ENCODE measurements at regions not wholly inside any gene's neighbourhood (a gene's known extent, or its start where the extent isn't known, plus 50 kb on each side); places are given as distances from the start of the nearest gene placed in this dataset.

GRCh38 chr2:106963156-106963555, 77.2 kb upstream of the ST6GAL2 start:
- H2BK5ac ChIP-seq (ENCODE audit: insufficient read length, low read length) = no peak overlapping the region
- no peak overlapping the region for H2AFZ ChIP-seq (ENCODE audit: low read length)
- no peaks in the 10 kb centered on the region for H3K23me2 ChIP-seq (ENCODE audit: insufficient read length, low read depth, low read length, poor library complexity, severe bottlenecking)
- no peak overlapping the region for H3K18ac ChIP-seq (ENCODE audit: insufficient read length, low read depth, low read length)
- H2BK15ac ChIP-seq (ENCODE audit: low read depth, low read length) = no peak overlapping the region
- no peaks in the 10 kb centered on the region for H3K79me1 ChIP-seq (ENCODE audit: insufficient read depth, low read depth, low read length, poor library complexity, severe bottlenecking)
- H2BK120ac ChIP-seq (ENCODE audit: low read depth, low read length, poor library complexity, severe bottlenecking) = no peak overlapping the region
- no peaks in the 10 kb centered on the region for H3K9me3 ChIP-seq (ENCODE audit: control insufficient read depth, low read depth, low read length)
- H3K23ac ChIP-seq (ENCODE audit: insufficient read length, low read depth, low read length) = no peak overlapping the region
- Mint-ChIP-seq H3K4me3 (no peak overlapping the region; a peak in 1 of 5 replicates), H3K27ac (no peak overlapping the region), H3K27me3 (ENCODE audit: low read depth) (no peaks in the 10 kb centered on the region; the same call in 1 of the 2 replicates), H3K36me3 (ENCODE audit: insufficient read depth in 1 of 3, low read depth in 3 of 3) (no peaks in the 10 kb centered on the region), H3K9me3 (no peaks in the 10 kb centered on the region), H3K4me1 (peaks cover 0 to 12% of the 10 kb centered on the region in 2 experiments; a peak in 2 of 4 replicates)
- no peak overlapping the region for H3K4ac ChIP-seq (ENCODE audit: low read depth, low read length)
- no peak overlapping the region for H3K14ac ChIP-seq (ENCODE audit: insufficient read depth, low read length)
- no peak for DNase-seq
- H4K20me1 ChIP-seq (ENCODE audit: control insufficient read depth, insufficient read depth, insufficient read length) = no peaks in the 10 kb centered on the region
- H2BK12ac ChIP-seq (ENCODE audit: insufficient read length, low read depth, low read length) = no peak overlapping the region
- H3K9ac ChIP-seq (ENCODE audit: extremely low read depth, insufficient read length, low read length) = no peak overlapping the region
- H4K91ac ChIP-seq (ENCODE audit: insufficient read length, low read depth, low read length) = no peak overlapping the region
- no peak overlapping the region for H2BK20ac ChIP-seq (ENCODE audit: low read depth, low read length, poor library complexity, severe bottlenecking)
- H4K8ac ChIP-seq (replicated peaks; ENCODE audit: insufficient read length, low read depth, low read length) = no peak overlapping the region
- H2AK5ac ChIP-seq (ENCODE audit: insufficient read length, low read length) = no peak overlapping the region
- H3K4me1 ChIP-seq (ENCODE audit: insufficient read depth, low read length) = no peaks in the 10 kb centered on the region
- H3K79me2 ChIP-seq (ENCODE audit: insufficient read depth, low read length) = no peaks in the 10 kb centered on the region
- H3T11ph ChIP-seq (ENCODE audit: low read length) = no peak overlapping the region
- H4K5ac ChIP-seq (ENCODE audit: insufficient read length, low read depth, low read length) = no peak overlapping the region
- no peak for TF ChIP-seq CTCF (conservative IDR thresholded peaks at IDR 0.05)
- no peaks in the 10 kb centered on the region for H3K27me3 ChIP-seq (ENCODE audit: insufficient read depth, low read length)
- H3K27ac ChIP-seq (ENCODE audit: insufficient read length, low read depth, low read length) = no peak overlapping the region
- no peak overlapping the region for H3K56ac ChIP-seq (ENCODE audit: insufficient read length, low read depth, low read length)
- WGBS (ENCODE audit: extremely low coverage, insufficient read length, low lambda C conversion rate) = no CpG with 5 or more reads among the region's 1 CpG
- H3K4me2 ChIP-seq (ENCODE audit: insufficient read depth, insufficient read length, low read length) = no peak overlapping the region

All from H9 (cell line).